ENCODE measurements at regions not wholly inside any gene's neighbourhood (a gene's known extent, or its start where the extent isn't known, plus 50 kb on each side); places are given as distances from the start of the nearest gene placed in this dataset.

GRCh38 chr4:188623314-188623854 is 484.1 kb downstream of the TRIML1 start:
- DNase-seq (ENCODE audit: low spot score): no peak
- Histone ChIP-seq H3K4me3 (no peak overlapping the region), H3K27ac (no peak overlapping the region), H3K36me3 (no peaks in the 10 kb centered on the region), H3K27me3 (replicated peaks; ENCODE audit: insufficient read depth) (no peaks in the 10 kb centered on the region), H3K4me1 (ENCODE audit: control insufficient read depth in 1 of 2, low read depth in 2 of 2) (no peaks in the 10 kb centered on the region), H3K9me3 (no peaks in the 10 kb centered on the region)
- ATAC-seq (ENCODE audit: insufficient number of reproducible peaks, low FRiP score, low read depth): no peak
- no peak for TF ChIP-seq CTCF (IDR thresholded peaks at IDR 0.05)

- no peak for DNase-seq (ENCODE audit: low spot score)
- no peaks in the 10 kb centered on the region for H3K9me3 ChIP-seq
- no peak for ATAC-seq (ENCODE audit: insufficient number of reproducible peaks, low FRiP score, low read depth)
- no peak overlapping the region for H3K27ac ChIP-seq
- TF ChIP-seq CTCF (IDR thresholded peaks at IDR 0.05): no peak
- no peak overlapping the region for H3K4me3 ChIP-seq
- H3K27me3 ChIP-seq (replicated peaks; ENCODE audit: insufficient read depth): no peaks in the 10 kb centered on the region
- H3K4me1 ChIP-seq (ENCODE audit: control insufficient read depth in 1 of 2, low read depth in 2 of 2): no peaks in the 10 kb centered on the region
- H3K36me3 ChIP-seq: no peaks in the 10 kb centered on the region
These were observed 485.1 kb downstream of the TRIML1 start for GRCh38 chr4:188624370-188624769.

GRCh38 chr4:188627892-188628291 is 488.7 kb downstream of the TRIML1 start:
- H3K27ac ChIP-seq: no peak overlapping the region
- no peaks in the 10 kb centered on the region for H3K36me3 ChIP-seq
- no peak for DNase-seq (ENCODE audit: low spot score)
- H3K9me3 ChIP-seq: no peaks in the 10 kb centered on the region
- H3K4me1 ChIP-seq (ENCODE audit: control insufficient read depth in 1 of 2, low read depth in 2 of 2): no peaks in the 10 kb centered on the region
- no peaks in the 10 kb centered on the region for H3K27me3 ChIP-seq (replicated peaks; ENCODE audit: insufficient read depth)
- no peak overlapping the region for H3K4me3 ChIP-seq
- no peak for TF ChIP-seq CTCF (IDR thresholded peaks at IDR 0.05)
- ATAC-seq (ENCODE audit: insufficient number of reproducible peaks, low FRiP score, low read depth): no peak

GRCh38 chr4:188639479-188640100 is 500.3 kb downstream of the TRIML1 start:
- Histone ChIP-seq H3K9me3 (no peaks in the 10 kb centered on the region), H3K36me3 (no peaks in the 10 kb centered on the region), H3K27ac (no peak overlapping the region), H3K27me3 (replicated peaks; ENCODE audit: insufficient read depth) (no peaks in the 10 kb centered on the region), H3K4me3 (no peak overlapping the region), H3K4me1 (ENCODE audit: control insufficient read depth in 1 of 2, low read depth in 2 of 2) (no peaks in the 10 kb centered on the region)
- ATAC-seq (ENCODE audit: insufficient number of reproducible peaks, low FRiP score, low read depth): no peak
- TF ChIP-seq CTCF (IDR thresholded peaks at IDR 0.05): no peak
- no peak for DNase-seq (ENCODE audit: low spot score)

- TF ChIP-seq CTCF (IDR thresholded peaks at IDR 0.05): no peak
- Histone ChIP-seq H3K27me3 (replicated peaks; ENCODE audit: insufficient read depth) (no peaks in the 10 kb centered on the region), H3K9me3 (no peaks in the 10 kb centered on the region), H3K4me1 (ENCODE audit: control insufficient read depth in 1 of 2, low read depth in 2 of 2) (no peaks in the 10 kb centered on the region), H3K4me3 (no peak overlapping the region), H3K27ac (no peak overlapping the region), H3K36me3 (no peaks in the 10 kb centered on the region)
- ATAC-seq (ENCODE audit: insufficient number of reproducible peaks, low FRiP score, low read depth) (no peak), DNase-seq (ENCODE audit: low spot score) (no peak)
These were observed 508.7 kb downstream of the TRIML1 start for GRCh38 chr4:188647820-188648370.
